ENCODE measurements at regions not wholly inside any gene's neighbourhood (a gene's known extent, or its start where the extent isn't known, plus 50 kb on each side); places are given as distances from the start of the nearest gene placed in this dataset.

GRCh38 chr9:81227507-81228245, 461.7 kb downstream of the TLE1 start:
- no peaks in the 10 kb centered on the region for H3K27me3 ChIP-seq (ENCODE audit: control insufficient read depth in 3 of 3, insufficient read depth in 3 of 3, low read depth in 1 of 3, low read length in 3 of 3)
- no peak overlapping the region for H4K91ac ChIP-seq (ENCODE audit: low read depth, low read length, poor library complexity)
- H3K4me3 ChIP-seq (ENCODE audit: low read length in 2 of 2): no peak overlapping the region
- H2AFZ ChIP-seq (ENCODE audit: low read length): no peak overlapping the region
- no peaks in the 10 kb centered on the region for H3K79me1 ChIP-seq (ENCODE audit: low read depth, low read length)
- H3K27ac ChIP-seq (replicated peaks; ENCODE audit: low read length): peak overlapping the region; percentile 77
- H3K36me3 ChIP-seq (replicated peaks in 1 of 2; ENCODE audit: control insufficient read depth in 2 of 2, insufficient read depth in 2 of 2, low read length in 2 of 2): no peaks in the 10 kb centered on the region
- no peak overlapping the region for H3K4me2 ChIP-seq (ENCODE audit: insufficient read depth, low read length, poor library complexity, severe bottlenecking)
- no peak overlapping the region for H2BK120ac ChIP-seq (ENCODE audit: low read depth, low read length)
- H3K4me1 ChIP-seq (ENCODE audit: control insufficient read depth in 2 of 2, insufficient read depth in 1 of 2, low read depth in 1 of 2, low read length in 2 of 2): peaks cover 0 to 15% of the 10 kb centered on the region in 2 donors
- H3K9ac ChIP-seq (ENCODE audit: low read depth, low read length, poor library complexity): no peak overlapping the region
- no peak overlapping the region for H2AK5ac ChIP-seq (ENCODE audit: low read depth, low read length)
- H3K14ac ChIP-seq (ENCODE audit: low read length): no peak overlapping the region
- no peak overlapping the region for H3K4ac ChIP-seq (ENCODE audit: low read length)
- H2BK5ac ChIP-seq (ENCODE audit: low read length): no peak overlapping the region
- H3K9me3 ChIP-seq (replicated peaks in 1 of 2; ENCODE audit: control insufficient read depth in 2 of 2, insufficient read depth in 1 of 2, low read depth in 1 of 2, low read length in 2 of 2): no peaks in the 10 kb centered on the region
- no peak overlapping the region for H2BK12ac ChIP-seq (ENCODE audit: low read length)
- no peak overlapping the region for H3K23ac ChIP-seq (ENCODE audit: low read depth, low read length, poor library complexity)
- no peak overlapping the region for H3K18ac ChIP-seq (ENCODE audit: low read length)
- no CpG with 5 or more reads among the region's 6 CpGs for WGBS, 2 donors (ENCODE audit: extremely low coverage in 2 of 2, insufficient read length in 2 of 2, insufficient replicate concordance in 1 of 2)
- no peak overlapping the region for H2BK15ac ChIP-seq (ENCODE audit: low read length)
- no peak overlapping the region for H4K8ac ChIP-seq (ENCODE audit: low read depth, low read length)
- no peak for DNase-seq (ENCODE audit: low spot score)

DNA sequence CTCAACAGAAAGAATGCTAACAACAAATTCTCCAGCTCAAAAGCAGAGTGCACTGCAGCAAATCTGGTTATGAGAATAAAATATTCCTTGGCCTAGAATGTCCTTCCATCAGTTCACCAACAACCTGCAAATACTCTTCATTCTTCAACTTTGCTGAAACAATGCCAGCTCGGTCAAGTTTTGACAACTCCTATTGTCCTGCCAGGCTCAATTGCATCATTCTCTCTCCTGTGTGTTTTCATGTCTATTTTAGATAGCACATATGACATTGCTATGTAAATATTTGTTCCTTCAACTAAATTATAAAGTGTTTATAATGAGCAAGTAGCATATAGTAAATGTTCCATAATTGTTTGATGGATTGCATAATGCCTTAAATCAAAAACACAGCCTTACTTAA, 463.8 kb downstream of the TLE1 start:
- Histone ChIP-seq H3K4me1 (ENCODE audit: control insufficient read depth in 2 of 2, insufficient read depth in 1 of 2, low read depth in 1 of 2, low read length in 2 of 2) (peaks cover 0 to 15% of the 10 kb centered on the region in 2 donors), H4K8ac (ENCODE audit: low read depth, low read length) (no peak overlapping the region), H3K9me3 (replicated peaks in 1 of 2; ENCODE audit: control insufficient read depth in 2 of 2, insufficient read depth in 1 of 2, low read depth in 1 of 2, low read length in 2 of 2) (no peaks in the 10 kb centered on the region), H3K18ac (ENCODE audit: low read length) (no peak overlapping the region), H3K9ac (ENCODE audit: low read depth, low read length, poor library complexity) (no peak overlapping the region), H3K4me3 (ENCODE audit: low read length in 2 of 2) (no peak overlapping the region), H2AFZ (ENCODE audit: low read length) (no peak overlapping the region), H2BK120ac (ENCODE audit: low read depth, low read length) (no peak overlapping the region), H3K4ac (ENCODE audit: low read length) (no peak overlapping the region), H3K23ac (ENCODE audit: low read depth, low read length, poor library complexity) (no peak overlapping the region), H3K14ac (ENCODE audit: low read length) (no peak overlapping the region), H2BK5ac (ENCODE audit: low read length) (no peak overlapping the region), H3K27ac (replicated peaks; ENCODE audit: low read length) (no peak overlapping the region), H2BK15ac (ENCODE audit: low read length) (no peak overlapping the region), H3K36me3 (replicated peaks in 1 of 2; ENCODE audit: control insufficient read depth in 2 of 2, insufficient read depth in 2 of 2, low read length in 2 of 2) (no peaks in the 10 kb centered on the region), H3K27me3 (ENCODE audit: control insufficient read depth in 3 of 3, insufficient read depth in 3 of 3, low read depth in 1 of 3, low read length in 3 of 3) (no peaks in the 10 kb centered on the region), H2AK5ac (ENCODE audit: low read depth, low read length) (no peak overlapping the region), H4K91ac (ENCODE audit: low read depth, low read length, poor library complexity) (no peak overlapping the region), H2BK12ac (ENCODE audit: low read length) (no peak overlapping the region), H3K79me1 (ENCODE audit: low read depth, low read length) (no peaks in the 10 kb centered on the region), H3K4me2 (ENCODE audit: insufficient read depth, low read length, poor library complexity, severe bottlenecking) (no peak overlapping the region)
- WGBS, 2 donors (ENCODE audit: extremely low coverage in 2 of 2, insufficient read length in 2 of 2, insufficient replicate concordance in 1 of 2): no CpG with 5 or more reads among the region's 1 CpG
- no peak for DNase-seq (ENCODE audit: low spot score)

DNA sequence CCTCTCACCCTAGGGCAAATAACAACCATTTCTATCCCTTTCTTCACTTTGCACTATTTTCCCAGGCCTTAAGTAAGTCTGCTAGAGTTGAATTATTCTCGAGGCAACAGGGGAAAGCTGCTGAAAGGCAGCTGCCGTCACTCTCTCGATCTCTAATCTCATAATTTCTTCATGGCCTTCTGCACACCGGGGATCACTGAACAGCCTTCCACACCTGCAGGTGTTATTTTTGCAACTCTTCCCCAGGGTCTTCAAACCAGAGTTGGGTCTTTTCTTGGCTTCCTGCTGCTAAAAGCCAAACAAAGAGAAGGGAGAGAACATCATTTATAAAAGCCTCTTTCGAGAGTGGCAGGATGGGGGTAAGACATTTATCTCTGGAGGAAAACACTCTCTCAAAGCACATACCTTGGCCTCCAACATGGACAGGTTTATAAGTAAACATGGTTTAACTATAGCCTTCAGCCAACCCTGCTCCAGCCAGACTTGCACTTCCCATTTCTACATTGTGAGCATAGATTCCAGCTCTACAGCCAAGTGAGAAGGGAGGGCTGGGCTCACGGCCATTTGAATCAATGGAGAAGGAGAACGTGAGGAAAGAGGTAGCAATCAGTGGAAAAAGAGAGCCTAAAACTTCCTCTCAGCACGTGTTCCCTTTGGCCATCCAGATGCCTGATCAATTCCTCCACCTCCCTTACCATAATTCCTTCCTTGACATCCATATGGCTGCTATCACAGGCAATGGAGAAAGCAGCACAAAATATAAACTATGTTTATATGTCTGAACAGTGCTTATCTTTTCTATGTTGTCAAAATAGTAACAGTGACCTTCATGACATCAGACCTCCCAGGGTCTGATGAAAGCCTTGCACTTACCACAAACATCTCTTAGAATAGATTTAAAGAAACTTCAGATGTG, 464.9 kb downstream of the TLE1 start:
- no peaks in the 10 kb centered on the region for H3K36me3 ChIP-seq (replicated peaks in 1 of 2; ENCODE audit: control insufficient read depth in 2 of 2, insufficient read depth in 2 of 2, low read length in 2 of 2)
- H3K27me3 ChIP-seq (ENCODE audit: control insufficient read depth in 3 of 3, insufficient read depth in 3 of 3, low read depth in 1 of 3, low read length in 3 of 3): no peaks in the 10 kb centered on the region
- no peak overlapping the region for H3K14ac ChIP-seq (ENCODE audit: low read length)
- DNase-seq (ENCODE audit: low spot score): no peak
- no peak overlapping the region for H3K18ac ChIP-seq (ENCODE audit: low read length)
- H3K79me1 ChIP-seq (ENCODE audit: low read depth, low read length): no peaks in the 10 kb centered on the region
- peak overlapping the region; percentile 1 for H3K27ac ChIP-seq (replicated peaks; ENCODE audit: low read length)
- H3K4ac ChIP-seq (ENCODE audit: low read length): no peak overlapping the region
- H3K9ac ChIP-seq (ENCODE audit: low read depth, low read length, poor library complexity): no peak overlapping the region
- no peak overlapping the region for H2AFZ ChIP-seq (ENCODE audit: low read length)
- no peak overlapping the region for H3K4me3 ChIP-seq (ENCODE audit: low read length in 2 of 2)
- no peak overlapping the region for H2BK120ac ChIP-seq (ENCODE audit: low read depth, low read length)
- no peak overlapping the region for H3K4me2 ChIP-seq (ENCODE audit: insufficient read depth, low read length, poor library complexity, severe bottlenecking)
- H2BK5ac ChIP-seq (ENCODE audit: low read length): no peak overlapping the region
- no peak overlapping the region for H4K8ac ChIP-seq (ENCODE audit: low read depth, low read length)
- no peaks in the 10 kb centered on the region for H3K9me3 ChIP-seq (replicated peaks in 1 of 2; ENCODE audit: control insufficient read depth in 2 of 2, insufficient read depth in 1 of 2, low read depth in 1 of 2, low read length in 2 of 2)
- H2BK12ac ChIP-seq (ENCODE audit: low read length): no peak overlapping the region
- no CpG with 5 or more reads among the region's 8 CpGs for WGBS, 2 donors (ENCODE audit: extremely low coverage in 2 of 2, insufficient read length in 2 of 2, insufficient replicate concordance in 1 of 2)
- H2AK5ac ChIP-seq (ENCODE audit: low read depth, low read length): no peak overlapping the region
- H3K23ac ChIP-seq (ENCODE audit: low read depth, low read length, poor library complexity): no peak overlapping the region
- H3K4me1 ChIP-seq (ENCODE audit: control insufficient read depth in 2 of 2, insufficient read depth in 1 of 2, low read depth in 1 of 2, low read length in 2 of 2): peaks cover 0 to 15% of the 10 kb centered on the region in 2 donors
- H4K91ac ChIP-seq (ENCODE audit: low read depth, low read length, poor library complexity): no peak overlapping the region
- no peak overlapping the region for H2BK15ac ChIP-seq (ENCODE audit: low read length)

- no peak overlapping the region for H2AK5ac ChIP-seq (ENCODE audit: low read depth, low read length)
- no peak overlapping the region for H3K4me2 ChIP-seq (ENCODE audit: insufficient read depth, low read length, poor library complexity, severe bottlenecking)
- H3K18ac ChIP-seq (ENCODE audit: low read length): no peak overlapping the region
- no peak for DNase-seq (ENCODE audit: low spot score)
- no peak overlapping the region for H4K8ac ChIP-seq (ENCODE audit: low read depth, low read length)
- H3K4me3 ChIP-seq (ENCODE audit: low read length in 2 of 2): no peak overlapping the region
- no peaks in the 10 kb centered on the region for H3K4me1 ChIP-seq (ENCODE audit: control insufficient read depth in 2 of 2, insufficient read depth in 1 of 2, low read depth in 1 of 2, low read length in 2 of 2)
- H2AFZ ChIP-seq (ENCODE audit: low read length): no peak overlapping the region
- H3K27ac ChIP-seq (replicated peaks; ENCODE audit: low read length): no peak overlapping the region
- no peak overlapping the region for H2BK5ac ChIP-seq (ENCODE audit: low read length)
- H3K23ac ChIP-seq (ENCODE audit: low read depth, low read length, poor library complexity): no peak overlapping the region
- H2BK120ac ChIP-seq (ENCODE audit: low read depth, low read length): no peak overlapping the region
- no peak overlapping the region for H4K91ac ChIP-seq (ENCODE audit: low read depth, low read length, poor library complexity)
- H3K27me3 ChIP-seq (ENCODE audit: control insufficient read depth in 3 of 3, insufficient read depth in 3 of 3, low read depth in 1 of 3, low read length in 3 of 3): no peaks in the 10 kb centered on the region
- no peak overlapping the region for H3K9ac ChIP-seq (ENCODE audit: low read depth, low read length, poor library complexity)
- H3K9me3 ChIP-seq (replicated peaks in 1 of 2; ENCODE audit: control insufficient read depth in 2 of 2, insufficient read depth in 1 of 2, low read depth in 1 of 2, low read length in 2 of 2): peaks cover 0 to 2% of the 10 kb centered on the region in 2 donors
- no peak overlapping the region for H2BK12ac ChIP-seq (ENCODE audit: low read length)
- no CpG with 5 or more reads among the region's 1 CpG for WGBS, 2 donors (ENCODE audit: extremely low coverage in 2 of 2, insufficient read length in 2 of 2, insufficient replicate concordance in 1 of 2)
- H3K4ac ChIP-seq (ENCODE audit: low read length): no peak overlapping the region
- H3K36me3 ChIP-seq (replicated peaks in 1 of 2; ENCODE audit: control insufficient read depth in 2 of 2, insufficient read depth in 2 of 2, low read length in 2 of 2): no peaks in the 10 kb centered on the region
- no peak overlapping the region for H3K14ac ChIP-seq (ENCODE audit: low read length)
- H3K79me1 ChIP-seq (ENCODE audit: low read depth, low read length): no peaks in the 10 kb centered on the region
- no peak overlapping the region for H2BK15ac ChIP-seq (ENCODE audit: low read length)
Measured at GRCh38 chr9:81214975-81215374, 474.4 kb downstream of the TLE1 start.
